HEK293 (cell line): ENCODE measurements at regions not wholly inside any gene's neighbourhood (a gene's known extent, or its start where the extent isn't known, plus 50 kb on each side); places are given as distances from the start of the nearest gene placed in this dataset.
A peak's percentile ranks its signal among the peaks of the same experiment; 100 is the strongest.

Experiments
- CTCF ChIA-PET: fragments of 350-600 bp; formaldehyde crosslinking; extraction: SDS; loops from one replicate; lab custom pipeline; 2021; ENCODE audit warnings: antibody characterized with exemption; lab: Yijun Ruan, JAX
- POLR2A ChIA-PET: fragments of 300-600 bp; formaldehyde crosslinking; extraction: SDS; loops from one replicate; lab custom pipeline; 2020; ENCODE audit warnings: antibody characterized with exemption, inconsistent platforms; lab: Yijun Ruan, JAX
- H3K27ac ChIP-seq: fragments of 200-500 bp; sonication (Bioruptor generic); 2 replicates; pipeline ENCODE4 v1.5.1; 2014; ENCODE audit warnings: low read depth, low read length, control low read depth, inconsistent platforms; ENCODE audit errors: extremely low read depth
- H3K36me3 ChIP-seq, 2 experiments: fragments of 200-500 bp in 1 of 2; sonication (Bioruptor generic) in 1 of 2; 1 replicate in 1 of 2; 2 replicates in 1 of 2; pipeline ENCODE4 v1.5.1; 2014 to 2017; ENCODE audit warnings: inconsistent platforms in 2 of 2, low read length in 2 of 2; ENCODE audit not compliant: control insufficient read depth in 2 of 2, insufficient read depth in 1 of 2
- H3K4me1 ChIP-seq: fragments of 200-500 bp; sonication (Bioruptor generic); 2 replicates; pipeline ENCODE4 v1.5.1; 2014; ENCODE audit warnings: mild to moderate bottlenecking, low read length, inconsistent platforms; ENCODE audit not compliant: control insufficient read depth, insufficient read depth
- H3K4me3 ChIP-seq: 2 replicates; pipeline ENCODE4 v1.5.1; 2011; ENCODE audit warnings: low read depth, mild to moderate bottlenecking, control low read depth, low read length, moderate library complexity
- H3K9me3 ChIP-seq: fragments of 200-500 bp; sonication (Bioruptor generic); 2 replicates; pipeline ENCODE4 v1.5.1; 2014; ENCODE audit warnings: low read depth, low read length, inconsistent platforms; ENCODE audit not compliant: control insufficient read depth, insufficient read depth
- HOXA7 ChIP-seq: sonication (generic); formaldehyde crosslinking; IDR thresholded peaks from 2 replicates; pipeline ENCODE4 v1.8.1; 2022; ENCODE audit warnings: missing genetic modification reagents, borderline replicate concordance
- IKZF3 ChIP-seq: fragments of 450-650 bp; IDR thresholded peaks from 2 replicates; pipeline ENCODE4 v1.5.0; 2018; ENCODE audit warnings: missing biosample characterization, mild to moderate bottlenecking, missing genetic modification characterization, moderate library complexity
- KLF7 ChIP-seq: fragments of 450-650 bp; formaldehyde crosslinking; IDR thresholded peaks from 2 replicates; pipeline ENCODE4 v1.5.1; 2016; ENCODE audit warnings: missing biosample characterization, missing genetic modification characterization, borderline replicate concordance
- RBAK ChIP-seq: fragments of 450-650 bp; formaldehyde crosslinking; IDR thresholded peaks from 2 replicates; pipeline ENCODE4 v1.5.1; 2016; ENCODE audit warnings: missing biosample characterization, missing genetic modification characterization
- SP7 ChIP-seq: fragments of 450-650 bp; formaldehyde crosslinking; IDR thresholded peaks from 2 replicates; pipeline ENCODE4 v1.5.1; 2016; ENCODE audit warnings: missing biosample characterization, missing genetic modification characterization
- TRIM28 ChIP-seq: IDR thresholded peaks from 2 replicates; pipeline ENCODE4 v1.6.1; 2011; ENCODE audit warnings: low read length, control low read depth, borderline replicate concordance
- YY1 ChIP-seq: fragments of 450-650 bp; formaldehyde crosslinking; IDR thresholded peaks from 2 replicates; pipeline ENCODE4 v1.5.1; 2018; ENCODE audit warnings: missing biosample characterization, missing genetic modification characterization
- ZBTB21 ChIP-seq: fragments of 450-650 bp; formaldehyde crosslinking; IDR thresholded peaks from 2 replicates; pipeline ENCODE4 v1.5.1; 2017; ENCODE audit warnings: missing biosample characterization, missing genetic modification characterization
- ZBTB48 ChIP-seq: fragments of 450-650 bp; formaldehyde crosslinking; IDR thresholded peaks from 2 replicates; pipeline ENCODE4 v1.5.1; 2016; ENCODE audit warnings: missing biosample characterization, missing genetic modification characterization
- ZFHX2 ChIP-seq: fragments of 450-650 bp; formaldehyde crosslinking; conservative IDR thresholded peaks from 2 replicates; pipeline ENCODE4 v1.5.1; 2016; ENCODE audit warnings: missing biosample characterization, missing genetic modification characterization
- ZNF157 ChIP-seq: fragments of 450-650 bp; formaldehyde crosslinking; IDR thresholded peaks from 2 replicates; pipeline ENCODE4 v1.5.1; 2016; ENCODE audit warnings: missing biosample characterization, missing genetic modification characterization
- ZNF18 ChIP-seq: fragments of 450-650 bp; formaldehyde crosslinking; IDR thresholded peaks from 2 replicates; pipeline ENCODE4 v1.5.1; 2016; ENCODE audit warnings: missing biosample characterization, missing genetic modification characterization
- ZNF184 ChIP-seq: fragments of 450-650 bp; IDR thresholded peaks from 2 replicates; pipeline ENCODE4 v1.5.1; 2018; ENCODE audit warnings: missing biosample characterization, mild to moderate bottlenecking, missing genetic modification characterization
- ZNF24 ChIP-seq: fragments of 450-650 bp; formaldehyde crosslinking; IDR thresholded peaks from 2 replicates; pipeline ENCODE4 v1.5.1; 2016; ENCODE audit warnings: missing biosample characterization, missing genetic modification characterization
- ZNF266 ChIP-seq: fragments of 450-650 bp; formaldehyde crosslinking; IDR thresholded peaks from 2 replicates; pipeline ENCODE4 v1.5.1; 2016; ENCODE audit warnings: missing biosample characterization, missing genetic modification characterization, low read depth
- ZNF274 ChIP-seq, 2 experiments: fragments of 200-500 bp in 1 of 2; fragments of 450-650 bp in 1 of 2; sonication (Bioruptor generic) in 1 of 2; formaldehyde crosslinking in 1 of 2; IDR thresholded peaks; 2 replicates each; pipeline versions ENCODE4 v1.5.1 to v1.6.1; 2014 to 2016; ENCODE audit warnings: borderline replicate concordance in 1 of 2, inconsistent platforms in 1 of 2, low read length in 1 of 2, missing biosample characterization in 1 of 2, missing genetic modification characterization in 1 of 2
- ZNF280D ChIP-seq: fragments of 450-650 bp; formaldehyde crosslinking; IDR thresholded peaks from 2 replicates; pipeline ENCODE4 v1.5.1; 2016; ENCODE audit warnings: missing biosample characterization, missing genetic modification characterization
- ZNF292 ChIP-seq: fragments of 450-650 bp; formaldehyde crosslinking; IDR thresholded peaks from 2 replicates; pipeline ENCODE4 v1.5.1; 2016; ENCODE audit warnings: low read depth, missing biosample characterization, missing genetic modification characterization, borderline replicate concordance
- ZNF335 ChIP-seq: fragments of 450-650 bp; formaldehyde crosslinking; conservative IDR thresholded peaks from 2 replicates; pipeline ENCODE4 v1.5.1; 2016; ENCODE audit warnings: missing biosample characterization, missing genetic modification characterization
- ZNF341 ChIP-seq: fragments of 450-650 bp; formaldehyde crosslinking; IDR thresholded peaks from 2 replicates; pipeline ENCODE4; 2016; ENCODE audit warnings: low read depth, missing biosample characterization, missing genetic modification characterization
- ZNF37A ChIP-seq: fragments of 450-650 bp; IDR thresholded peaks from 2 replicates; pipeline ENCODE4 v1.5.1; 2018; ENCODE audit warnings: missing biosample characterization, missing genetic modification characterization
- ZNF433 ChIP-seq: fragments of 450-650 bp; formaldehyde crosslinking; IDR thresholded peaks from 2 replicates; pipeline ENCODE4 v1.5.1; 2016; ENCODE audit warnings: missing biosample characterization, missing genetic modification characterization, low read depth
- ZNF501 ChIP-seq: fragments of 450-650 bp; formaldehyde crosslinking; IDR thresholded peaks from 2 replicates; pipeline ENCODE4 v1.5.1; 2016; ENCODE audit warnings: missing biosample characterization, missing genetic modification characterization
- ZNF513 ChIP-seq: fragments of 450-650 bp; IDR thresholded peaks from 2 replicates; pipeline ENCODE4 v1.5.1; 2018; ENCODE audit warnings: missing biosample characterization, missing genetic modification characterization
- ZNF521 ChIP-seq: fragments of 450-650 bp; formaldehyde crosslinking; IDR thresholded peaks from 2 replicates; pipeline ENCODE4 v1.5.1; 2017; ENCODE audit warnings: missing biosample characterization, mild to moderate bottlenecking, missing genetic modification characterization
- ZNF623 ChIP-seq: fragments of 450-650 bp; formaldehyde crosslinking; IDR thresholded peaks from 2 replicates; pipeline ENCODE4 v1.5.1; 2016; ENCODE audit warnings: missing biosample characterization, missing genetic modification characterization
- ZNF626 ChIP-seq: fragments of 450-650 bp; sonication (Bioruptor Pico); formaldehyde crosslinking; IDR thresholded peaks from 2 replicates; pipeline ENCODE4 v1.5.1; 2018; ENCODE audit warnings: missing biosample characterization, missing genetic modification characterization, inconsistent platforms
- ZNF654 ChIP-seq: fragments of 450-650 bp; formaldehyde crosslinking; IDR thresholded peaks from 2 replicates; pipeline ENCODE4 v1.5.1; 2016; ENCODE audit warnings: low read depth, missing biosample characterization, missing genetic modification characterization
- ZNF658 ChIP-seq: fragments of 450-650 bp; formaldehyde crosslinking; IDR thresholded peaks from 2 replicates; pipeline ENCODE4; 2016; ENCODE audit warnings: missing biosample characterization, missing genetic modification characterization
- ZNF707 ChIP-seq: fragments of 450-650 bp; formaldehyde crosslinking; IDR thresholded peaks from 2 replicates; pipeline ENCODE4 v1.5.1; 2016; ENCODE audit warnings: missing biosample characterization, missing genetic modification characterization
- ZNF843 ChIP-seq: fragments of 450-650 bp; formaldehyde crosslinking; IDR thresholded peaks from 2 replicates; pipeline ENCODE4 v1.5.1; 2016; ENCODE audit warnings: missing biosample characterization, missing genetic modification characterization
- ZSCAN18 ChIP-seq: fragments of 450-650 bp; formaldehyde crosslinking; IDR thresholded peaks from 2 replicates; pipeline ENCODE4 v1.5.1; 2016; ENCODE audit warnings: missing biosample characterization, missing genetic modification characterization
- ZSCAN23 ChIP-seq: fragments of 450-650 bp; formaldehyde crosslinking; IDR thresholded peaks from 2 replicates; pipeline ENCODE4 v1.5.1; 2016; ENCODE audit warnings: missing biosample characterization, missing genetic modification characterization

- Histone ChIP-seq H3K4me1 (0 out of 2 replicates have a peak, but pooled peaks cover 3% of the 10 kb centered on the region), H3K9me3 (no peaks in the 10 kb centered on the region; the same call in none of the 2 replicates), H3K4me3 (no peak overlapping the region), H3K27ac (peak overlapping the region; percentile 8; the same call in 1 of the 2 replicates), H3K36me3 (no peaks in the 10 kb centered on the region; a peak in 1 of 3 replicates)
- ChIA-PET POLR2A (interaction anchor here (0.6 to 0.9 kb wide), 2 partner anchors 11 to 1731 kb away, joined by 3 read pairs; no protein-coding TSS in a partner anchor), CTCF (interaction anchor here (0.6 to 1.5 kb wide), 4 partner anchors 12 to 775 kb away, joined by 3 to 4 read pairs (median 4); no protein-coding TSS in a partner anchor)
- peak; percentile 63; the same call in 1 of the 2 replicates for TF ChIP-seq ZNF280D
- TF ChIP-seq ZBTB21 (tag by site-specific recombination): peak; percentile 88
- TF ChIP-seq ZBTB48: peak; percentile 81
- TF ChIP-seq RBAK (tag by site-specific recombination): peak; percentile 100
- no peak for TF ChIP-seq ZNF654 (tag by site-specific recombination)
- TF ChIP-seq ZNF157: no peak
- TF ChIP-seq ZNF18 (tag by site-specific recombination): no peak
- TF ChIP-seq ZNF433 (tag by site-specific recombination): no peak
- no peak for TF ChIP-seq ZNF274 (IDR thresholded peaks at IDR 0.05; ENCODE audit: low read length)
- no peak for TF ChIP-seq ZNF274 (tag by site-specific recombination; IDR thresholded peaks at IDR 0.05; ENCODE audit: borderline replicate concordance)
- TF ChIP-seq ZNF266 (tag by site-specific recombination): no peak
- TF ChIP-seq ZNF626: no peak
- no peak for TF ChIP-seq ZNF37A (tag by site-specific recombination)
- TF ChIP-seq ZNF707 (tag by site-specific recombination): no peak
- TF ChIP-seq ZSCAN23 (tag by site-specific recombination): no peak
- no peak for TF ChIP-seq ZNF24 (tag by site-specific recombination)
- no peak for TF ChIP-seq ZSCAN18 (tag by site-specific recombination)
- no peak for TF ChIP-seq SP7 (tag by site-specific recombination)
- TF ChIP-seq ZNF513 (tag by site-specific recombination): no peak
- no peak; the same call in 1 of the 2 replicates for TF ChIP-seq ZFHX2 (tag by site-specific recombination)
- no peak for TF ChIP-seq IKZF3 (tag by site-specific recombination)
- no peak for TF ChIP-seq ZNF843 (tag by site-specific recombination)
- TF ChIP-seq YY1 (tag by site-specific recombination): no peak
- no peak for TF ChIP-seq ZNF521 (tag by site-specific recombination)
- no peak for TF ChIP-seq ZNF501
- TF ChIP-seq ZNF341 (tag by site-specific recombination): no peak
- no peak for TF ChIP-seq KLF7 (tag by site-specific recombination)
- no peak for TF ChIP-seq HOXA7
- TF ChIP-seq ZNF184 (tag by site-specific recombination): no peak
- TF ChIP-seq ZNF335 (tag by site-specific recombination): peak; percentile 74
- TF ChIP-seq ZNF658 (tag by site-specific recombination): no peak
- TF ChIP-seq ZNF292: no peak
- no peak for TF ChIP-seq ZNF623 (tag by site-specific recombination)
- no peak for TF ChIP-seq TRIM28
Observed at GRCh38 chr19:31448221-31448657, 99.0 kb upstream of the TSHZ3 start.
